ENCODE measurements at regions not wholly inside any gene's neighbourhood (a gene's known extent, or its start where the extent isn't known, plus 50 kb on each side); places are given as distances from the start of the nearest gene placed in this dataset.

- TF ChIP-seq CHD7 (IDR thresholded peaks at IDR 0.05; ENCODE audit: insufficient replicate concordance, low read length), result no peak
- TF ChIP-seq CEBPB (IDR thresholded peaks at IDR 0.05; ENCODE audit: low read depth, low read length), result no peak
- no peak for TF ChIP-seq TBP (IDR thresholded peaks at IDR 0.05; ENCODE audit: low read depth, low read length)
- no peak for TF ChIP-seq NANOG (IDR thresholded peaks at IDR 0.05; ENCODE audit: insufficient read depth, low read depth, low read length, poor library complexity, severe bottlenecking)
- TF ChIP-seq CTCF (IDR thresholded peaks at IDR 0.05; ENCODE audit: control extremely low read depth in 1 of 3, insufficient read depth in 1 of 3, low read depth in 1 of 3, low read length in 3 of 3), result no peak
- no peak for TF ChIP-seq RXRA (IDR thresholded peaks at IDR 0.05; ENCODE audit: insufficient read depth, low read depth, low read length)
- no peak for TF ChIP-seq ATF2 (IDR thresholded peaks at IDR 0.05; ENCODE audit: low read length)
Observed at GRCh38 chr20:11091511-11091910, 417.7 kb upstream of the JAG1 start (continued).

Measured in H1 (cell line).